K562 (cell line): ENCODE measurements at regions not wholly inside any gene's neighbourhood (a gene's known extent, or its start where the extent isn't known, plus 50 kb on each side); places are given as distances from the start of the nearest gene placed in this dataset.

Source experiments
- ATAC-seq: fragments of 200-7000 bp; cut with Tn5 transposase; 3 replicates; pipeline ENCODE4 v1.9.1; 2020; ENCODE audit warnings: moderate library complexity
- BruUV-seq: library from RNA; stranded (reverse); fragments of 400-500 nt; replicated peaks from 2 replicates; lab custom pipeline; 2021; lab: Mats Ljungman, UMichigan
- CTCF ChIA-PET: fragments of 300-600 bp; formaldehyde crosslinking; extraction: SDS; loops from one replicate; lab custom pipeline; 2021; ENCODE audit warnings: low intra/inter-chr PET ratio; lab: Yijun Ruan, JAX
- POLR2A ChIA-PET: fragments of 300-600, 350-650 bp; sonication (Branson Sonifier 250); formaldehyde crosslinking; extraction: SDS; loops from one replicate; lab custom pipeline; 2021; ENCODE audit warnings: antibody characterized with exemption, inconsistent platforms; lab: Yijun Ruan, JAX
- DNase-seq, 4 experiments: peaks; one replicate each; pipeline versions ENCODE4 v3.0.0 to v3.0.0-alpha.2; 2011 to 2018; ENCODE audit warnings: low spot score in 3 of 4, mixed read lengths in 3 of 4; ENCODE audit errors: extremely low read depth in 1 of 4
- FAIRE-seq: peaks from 2 replicates; lab custom pipeline; 2011; peaks lifted over from hg19 to GRCh38; lab: Jason Lieb, UNC
- H2AFZ ChIP-seq: 2 replicates; pipeline ENCODE4 v1.6.0; 2011; ENCODE audit warnings: low read depth, low read length, control low read depth, inconsistent platforms
- H3K27ac ChIP-seq: fragments of 200-600 bp; 3 replicates; pipeline ENCODE4 v1.8.0; 2011; ENCODE audit warnings: low read depth, mild to moderate bottlenecking, control low read depth, inconsistent platforms, low read length, moderate library complexity, mixed read lengths; ENCODE audit errors: extremely low read depth
- H3K27me3 ChIP-seq, 2 experiments: fragments of 300-600 bp in 1 of 2; 2 replicates in 1 of 2; 3 replicates in 1 of 2; pipeline versions ENCODE4 v1.6.0 to v1.8.0; 2011; ENCODE audit warnings: inconsistent platforms in 2 of 2, low read length in 2 of 2, mild to moderate bottlenecking in 1 of 2, mixed read lengths in 1 of 2, moderate library complexity in 1 of 2; ENCODE audit not compliant: control insufficient read depth in 2 of 2, insufficient read depth in 2 of 2
- H3K36me3 ChIP-seq: fragments of 300-600 bp; 3 replicates; pipeline ENCODE4 v1.8.0; 2011; ENCODE audit warnings: mild to moderate bottlenecking, low read length, inconsistent platforms; ENCODE audit not compliant: control insufficient read depth, insufficient read depth
- H3K4me1 ChIP-seq, 2 experiments: fragments of 200-600 bp in 1 of 2; replicated peaks in 1 of 2; 2 replicates in 1 of 2; 3 replicates in 1 of 2; pipeline versions ENCODE4 v1.5.1 to v1.8.0; 2011; ENCODE audit warnings: inconsistent platforms in 2 of 2, low read length in 2 of 2, mild to moderate bottlenecking in 1 of 2, mixed read lengths in 1 of 2, moderate library complexity in 1 of 2; ENCODE audit not compliant: control insufficient read depth in 2 of 2, insufficient read depth in 2 of 2
- H3K4me2 ChIP-seq: 2 replicates; pipeline ENCODE4 v1.6.1; 2011; ENCODE audit warnings: low read length, control low read depth, inconsistent platforms, mixed read lengths; ENCODE audit not compliant: insufficient read depth
- H3K4me3 ChIP-seq: fragments of 200-600 bp; sonication (generic), shearing (Covaris generic); 2 replicates; pipeline ENCODE4 v1.5.1; 2016; ENCODE audit warnings: control low read depth, inconsistent platforms
- H3K79me2 ChIP-seq: fragments of 200-600 bp; 3 replicates; pipeline ENCODE4 v1.8.0; 2011; ENCODE audit warnings: low read length, inconsistent platforms; ENCODE audit not compliant: control insufficient read depth, insufficient read depth
- H3K9ac ChIP-seq, 2 experiments: 2 replicates each; pipeline versions ENCODE4 v1.6.0 to v1.6.1; 2011; ENCODE audit warnings: low read depth in 2 of 2, low read length in 2 of 2, control low read depth in 1 of 2, inconsistent platforms in 1 of 2, mild to moderate bottlenecking in 1 of 2, mixed read lengths in 1 of 2; ENCODE audit not compliant: insufficient read depth in 1 of 2
- H3K9me1 ChIP-seq: one replicate; pipeline ENCODE4 v1.6.0; 2011; ENCODE audit warnings: inconsistent platforms, mild to moderate bottlenecking, low read length, moderate library complexity; ENCODE audit not compliant: control insufficient read depth, insufficient read depth
- H3K9me3 ChIP-seq: replicated peaks from 2 replicates; pipeline ENCODE4 v1.5.1; 2011; ENCODE audit warnings: low read depth, low read length, inconsistent platforms; ENCODE audit not compliant: control insufficient read depth, insufficient read depth
- H4K20me1 ChIP-seq: replicated peaks from 2 replicates; pipeline ENCODE4 v1.6.1; 2011; ENCODE audit warnings: low read length, inconsistent platforms, mixed read lengths; ENCODE audit not compliant: control insufficient read depth, insufficient read depth
- FUS ChIP-seq: fragments of 200-400 bp; formaldehyde crosslinking; optimal IDR thresholded peaks from 2 replicates; pipeline ENCODE3; 2017; ENCODE audit warnings: low read depth, low read length
- GATAD2B ChIP-seq: fragments of 450-650 bp; IDR thresholded peaks from 2 replicates; pipeline ENCODE4 v1.6.1; 2017; ENCODE audit warnings: mild to moderate bottlenecking, borderline replicate concordance
- HNRNPH1 ChIP-seq: fragments of 200-400 bp; formaldehyde crosslinking; optimal IDR thresholded peaks from 2 replicates; pipeline ENCODE3; 2017; ENCODE audit warnings: low read depth, mild to moderate bottlenecking, low read length, moderate library complexity
- KDM1A ChIP-seq, 2 experiments: fragments of 450-650 bp; IDR thresholded peaks; 2 replicates each; pipeline ENCODE4 v1.6.1; 2016; ENCODE audit warnings: mild to moderate bottlenecking in 2 of 2
- MAZ ChIP-seq, 2 experiments: fragments of 450-650 bp in 1 of 2; sonication (generic) in 1 of 2; formaldehyde crosslinking; IDR thresholded peaks in 1 of 2; conservative IDR thresholded peaks in 1 of 2; 2 replicates each; pipeline versions ENCODE4 v1.4.0 to v1.5.0; 2020; ENCODE audit warnings: mild to moderate bottlenecking in 1 of 2, missing genetic modification reagents in 1 of 2
- MCM2 ChIP-seq: fragments of 450-650 bp; IDR thresholded peaks from 2 replicates; pipeline ENCODE4 v1.6.1; 2017; ENCODE audit warnings: low read depth, mild to moderate bottlenecking
- NR2C1 ChIP-seq, 2 experiments: fragments of 450-650 bp; IDR thresholded peaks; 2 replicates each; pipeline ENCODE4 v1.6.1; 2017; ENCODE audit warnings: mild to moderate bottlenecking in 2 of 2, antibody characterized with exemption in 1 of 2, inconsistent platforms in 1 of 2, missing compliant biosample characterization in 1 of 2, missing genetic modification characterization in 1 of 2
- NR2C2 ChIP-seq, 2 experiments: fragments of 200-800 bp in 1 of 2; sonication (Bioruptor generic) in 1 of 2; sonication (generic) in 1 of 2; formaldehyde crosslinking in 1 of 2; IDR thresholded peaks; 2 replicates each; pipeline versions ENCODE4 v1.6.1 to v1.8.0; 2016 to 2022; ENCODE audit warnings: mild to moderate bottlenecking in 1 of 2, missing compliant biosample characterization in 1 of 2, missing genetic modification characterization in 1 of 2, missing genetic modification reagents in 1 of 2
- RB1 ChIP-seq: fragments of 450-650 bp; IDR thresholded peaks from 2 replicates; pipeline ENCODE4 v1.6.1; 2017; ENCODE audit warnings: low read depth, mild to moderate bottlenecking
- RCOR1 ChIP-seq, 2 experiments: IDR thresholded peaks; 2 replicates each; pipeline ENCODE4 v1.6.1; 2012; ENCODE audit warnings: low read depth in 2 of 2, low read length in 2 of 2, borderline replicate concordance in 1 of 2, improper control_type of control experiment in 1 of 2
- SLC30A9 ChIP-seq: fragments of 250-450 bp; sonication (Bioruptor Pico); IDR thresholded peaks from 2 replicates; pipeline ENCODE4 v1.8.0; 2022; ENCODE audit warnings: mild to moderate bottlenecking, moderate library complexity
- SMARCA4 ChIP-seq: fragments of 450-650 bp; IDR thresholded peaks from 2 replicates; pipeline ENCODE4 v1.6.1; 2016
- ZNF12 ChIP-seq: sonication (generic); formaldehyde crosslinking; IDR thresholded peaks from 2 replicates; pipeline ENCODE4 v1.4.0; 2020; ENCODE audit warnings: mild to moderate bottlenecking, missing genetic modification reagents
- ZNF143 ChIP-seq: sonication (generic); formaldehyde crosslinking; IDR thresholded peaks from 2 replicates; pipeline ENCODE4 v1.9.0; 2022; ENCODE audit warnings: mild to moderate bottlenecking, missing genetic modification reagents
- ZNF253 ChIP-seq: fragments of 250-450 bp; sonication (Bioruptor Pico); conservative IDR thresholded peaks from 2 replicates; pipeline ENCODE4 v1.6.1; 2021; ENCODE audit warnings: mild to moderate bottlenecking
- ZNF41 ChIP-seq: fragments of 250-450 bp; sonication (Bioruptor Pico); conservative IDR thresholded peaks from 2 replicates; pipeline ENCODE4 v1.4.0; 2020; ENCODE audit warnings: mild to moderate bottlenecking
- ZNF431 ChIP-seq: sonication (generic); formaldehyde crosslinking; IDR thresholded peaks from 2 replicates; pipeline ENCODE4 v1.8.0; 2022; ENCODE audit warnings: mild to moderate bottlenecking, missing genetic modification reagents
- WGBS: fragments of 100-300 bp; shearing (Covaris generic); methylation state at CpG from one replicate; pipeline ENCODE4 v1.1.6; 2016; ENCODE audit warnings: low coverage, mixed read lengths; ENCODE audit not compliant: insufficient coverage; ENCODE audit errors: missing lambda C conversion rate; 5-methylcytosine and 5-hydroxymethylcytosine counted together
- in situ Hi-C: fragments of 300-500 bp; cut with MboI; formaldehyde crosslinking; loops from 4 replicates; pipeline ENCODE4 v1.15.0; 2018; ENCODE audit warnings: inconsistent platforms, mixed read lengths
- intact Hi-C: fragments of 100-400 bp; cut with micrococcal nuclease; formaldehyde crosslinking; loops from 2 replicates; pipeline ENCODE4 v1.14.2; 2022
- TF ChIP-seq, protein P1 (sequence below): fragments of 450-650 bp; IDR thresholded peaks from 2 replicates; pipeline ENCODE4 v1.6.1; 2017; ENCODE audit warnings: antibody characterized with exemption

- H3K4me1 ChIP-seq = peaks cover 0 to 13% of the 10 kb centered on the region in 2 experiments; a peak in 3 of 5 replicates
Observed at GRCh38 chr2:42954227-42954962, 162.0 kb upstream of the HAAO start.

DNA sequence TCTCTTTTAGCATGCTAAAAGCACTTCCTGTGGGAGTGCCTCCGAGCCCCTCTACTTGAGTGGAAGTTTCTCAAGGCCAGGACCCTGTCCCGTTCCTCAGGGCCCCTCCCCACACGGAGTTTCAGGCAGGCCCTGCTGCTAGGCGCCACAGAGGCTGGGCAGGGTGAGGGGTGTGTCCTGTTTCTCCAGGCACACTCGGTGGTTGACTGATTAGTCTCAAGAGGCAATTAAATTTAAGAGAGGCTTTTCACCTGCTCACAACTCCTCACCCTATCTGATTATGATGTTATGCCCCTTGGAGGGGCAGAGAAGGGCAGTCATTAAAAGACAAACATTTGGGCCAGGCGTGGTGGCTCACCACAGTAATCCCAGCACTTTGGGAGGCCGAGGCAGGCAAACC lies 160.8 kb upstream of the HAAO start:
- WGBS = 61% methylated on average over 4 of the region's 7 CpGs
- CTCF ChIA-PET = no interaction called here
- no peak for FAIRE-seq

More at GRCh38 chr2:42954227-42954962, 162.0 kb upstream of the HAAO start:
- Histone ChIP-seq H3K79me2 (no peaks in the 10 kb centered on the region), H3K9me1 (no peaks in the 10 kb centered on the region), H3K9ac (peak overlapping the region in 1 of 2 experiments; percentile 65; a peak in 2 of 4 replicates), H3K36me3 (no peaks in the 10 kb centered on the region), H3K27ac (no peak overlapping the region), H2AFZ (0 out of 2 replicates have a peak overlapping the region, but pooled peaks have one; percentile 16), H3K4me3 (no peak overlapping the region), H4K20me1 (no peaks in the 10 kb centered on the region), H3K27me3 (no peaks in the 10 kb centered on the region), H3K9me3 (no peaks in the 10 kb centered on the region), H3K4me2 (no peak overlapping the region)
- 64% methylated on average over 10 of the region's 13 CpGs for WGBS
- TF ChIP-seq NR2C1 (IDR thresholded peaks at IDR 0.05) (peak; percentile 75), NR2C1 (tag; IDR thresholded peaks at IDR 0.05) (peak; percentile 73), ZNF253 (CRISPR knock-in tag) (no peak), NR2C2 (CRISPR knock-in tag; IDR thresholded peaks at IDR 0.05) (no peak), NR2C2 (tag; IDR thresholded peaks at IDR 0.05) (peak; percentile 66; the same call in 1 of the 2 replicates), ZNF41 (CRISPR knock-in tag) (no peak)
- CTCF ChIA-PET = no interaction called here
- DNase-seq (no peak), ATAC-seq (no peak), FAIRE-seq (no peak)
- POLR2A ChIA-PET = interaction anchor here (1.1 to 1.5 kb wide), 2 partner anchors 14 to 268 kb away, joined by 4 to 5 read pairs; no protein-coding TSS in a partner anchor
- in situ Hi-C loops = no loop called here
- intact Hi-C loops = no loop called here
- no TSS peak for BruUV-seq

More for the DNA sequence above, 160.8 kb upstream of the HAAO start:
- POLR2A ChIA-PET = no interaction called here
- no peak for DNase-seq
- Histone ChIP-seq H3K9me3 (no peaks in the 10 kb centered on the region), H3K4me2 (no peak overlapping the region), H2AFZ (peak overlapping the region; percentile 59; the same call in 1 of the 2 replicates), H3K4me1 (peaks cover 0 to 17% of the 10 kb centered on the region in 2 experiments; a peak in 3 of 5 replicates), H3K27me3 (no peaks in the 10 kb centered on the region), H3K9me1 (no peaks in the 10 kb centered on the region)
- intact Hi-C loops (no loop called here), in situ Hi-C loops (no loop called here)
- no TSS peak for BruUV-seq
- no peak for TF ChIP-seq ZNF12 (CRISPR knock-in tag)
- TF ChIP-seq HNRNPH1 = no peak
- no peak for TF ChIP-seq SLC30A9 (CRISPR knock-in tag)
- no peak for TF ChIP-seq MCM2
- TF ChIP-seq RCOR1 (IDR thresholded peaks at IDR 0.05; ENCODE audit: borderline replicate concordance in 1 of 2, low read depth in 2 of 2, low read length in 2 of 2) = no peak
- no peak for TF ChIP-seq ZNF431
- no peak for TF ChIP-seq RB1
- TF ChIP-seq FUS = no peak
- no peak for TF ChIP-seq SMARCA4
- TF ChIP-seq ZNF143 = no peak
- no peak for TF ChIP-seq GATAD2B
- no peak for TF ChIP-seq KDM1A (IDR thresholded peaks at IDR 0.05)
- TF ChIP-seq MAZ (CRISPR knock-in tag; conservative IDR thresholded peaks at IDR 0.05 in 1 of 2, IDR thresholded peaks at IDR 0.05 in 1 of 2) = no peak
- TF ChIP-seq, protein P1, sequence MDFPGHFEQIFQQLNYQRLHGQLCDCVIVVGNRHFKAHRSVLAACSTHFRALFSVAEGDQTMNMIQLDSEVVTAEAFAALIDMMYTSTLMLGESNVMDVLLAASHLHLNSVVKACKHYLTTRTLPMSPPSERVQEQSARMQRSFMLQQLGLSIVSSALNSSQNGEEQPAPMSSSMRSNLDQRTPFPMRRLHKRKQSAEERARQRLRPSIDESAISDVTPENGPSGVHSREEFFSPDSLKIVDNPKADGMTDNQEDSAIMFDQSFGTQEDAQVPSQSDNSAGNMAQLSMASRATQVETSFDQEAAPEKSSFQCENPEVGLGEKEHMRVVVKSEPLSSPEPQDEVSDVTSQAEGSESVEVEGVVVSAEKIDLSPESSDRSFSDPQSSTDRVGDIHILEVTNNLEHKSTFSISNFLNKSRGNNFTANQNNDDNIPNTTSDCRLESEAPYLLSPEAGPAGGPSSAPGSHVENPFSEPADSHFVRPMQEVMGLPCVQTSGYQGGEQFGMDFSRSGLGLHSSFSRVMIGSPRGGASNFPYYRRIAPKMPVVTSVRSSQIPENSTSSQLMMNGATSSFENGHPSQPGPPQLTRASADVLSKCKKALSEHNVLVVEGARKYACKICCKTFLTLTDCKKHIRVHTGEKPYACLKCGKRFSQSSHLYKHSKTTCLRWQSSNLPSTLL = no peak
- TF ChIP-seq, all 486 proteins: peak for 0
- Histone ChIP-seq H3K4me3 (no peak overlapping the region), H3K36me3 (no peaks in the 10 kb centered on the region), H3K27ac (no peak overlapping the region), H4K20me1 (no peaks in the 10 kb centered on the region), H3K79me2 (no peaks in the 10 kb centered on the region), H3K9ac (no peak overlapping the region)
- ATAC-seq = no peak
